ENCODE measurements at regions not wholly inside any gene's neighbourhood (a gene's known extent, or its start where the extent isn't known, plus 50 kb on each side); places are given as distances from the start of the nearest gene placed in this dataset.
A peak's percentile ranks its signal among the peaks of the same experiment; 100 is the strongest.

- H3K9me3 ChIP-seq (ENCODE audit: control insufficient read depth, low read length), result no peaks in the 10 kb centered on the region
- peak in 1 of 2 donors; percentile 90 for ATAC-seq
- intact Hi-C loops (cut with DNase I), result no loop called here
- DNase-seq, result no peak
- no peaks in the 10 kb centered on the region for H3K27me3 ChIP-seq (ENCODE audit: control insufficient read depth, insufficient read depth)
- H3K4me3 ChIP-seq (ENCODE audit: low read length), result no peak overlapping the region
- H3K27ac ChIP-seq (ENCODE audit: low read length), result no peak overlapping the region
- 71% methylated on average over 6 of the region's 6 CpGs for WGBS
- H3K4me1 ChIP-seq (ENCODE audit: control insufficient read depth, insufficient read depth, low read length), result no peaks in the 10 kb centered on the region
These were observed 133.3 kb upstream of the AHI1 start for GRCh38 chr6:135630789-135631376.

- WGBS, result 54% methylated on average over 2 of the region's 2 CpGs
- intact Hi-C loops (cut with DNase I), result no loop called here
- no peaks in the 10 kb centered on the region for H3K4me1 ChIP-seq (ENCODE audit: control insufficient read depth, insufficient read depth, low read length)
- no peak overlapping the region for H3K4me3 ChIP-seq (ENCODE audit: low read length)
- H3K9me3 ChIP-seq (ENCODE audit: control insufficient read depth, low read length), result no peaks in the 10 kb centered on the region
- no peaks in the 10 kb centered on the region for H3K27me3 ChIP-seq (ENCODE audit: control insufficient read depth, insufficient read depth)
- no peak overlapping the region for H3K27ac ChIP-seq (ENCODE audit: low read length)
- ATAC-seq (no peak), DNase-seq (no peak)
These were observed 134.3 kb upstream of the AHI1 start for GRCh38 chr6:135631821-135632220.

- WGBS, result 65% methylated on average over 2 of the region's 2 CpGs
- intact Hi-C loops (cut with DNase I), result no loop called here
- no peak for DNase-seq
These were observed 136.0 kb upstream of the AHI1 start for GRCh38 chr6:135633573-135633972.

GRCh38 chr6:135637701-135638100 is 140.2 kb upstream of the AHI1 start:
- intact Hi-C loops (cut with DNase I), result no loop called here
- ATAC-seq (no peak), DNase-seq (no peak)

More at GRCh38 chr6:135633573-135633972, 136.0 kb upstream of the AHI1 start:
- ATAC-seq, result no peak
- no peaks in the 10 kb centered on the region for H3K4me1 ChIP-seq (ENCODE audit: control insufficient read depth, insufficient read depth, low read length)
- no peaks in the 10 kb centered on the region for H3K27me3 ChIP-seq (ENCODE audit: control insufficient read depth, insufficient read depth)
- H3K4me3 ChIP-seq (ENCODE audit: low read length), result no peak overlapping the region
- no peak overlapping the region for H3K27ac ChIP-seq (ENCODE audit: low read length)
- no peaks in the 10 kb centered on the region for H3K9me3 ChIP-seq (ENCODE audit: control insufficient read depth, low read length)

GRCh38 chr6:135638108-135638507 is 140.6 kb upstream of the AHI1 start:
- WGBS, result 95% methylated on average over 2 of the region's 2 CpGs
- H3K27me3 ChIP-seq (ENCODE audit: control insufficient read depth, insufficient read depth), result no peaks in the 10 kb centered on the region
- no peak for DNase-seq
- no peaks in the 10 kb centered on the region for H3K9me3 ChIP-seq (ENCODE audit: control insufficient read depth, low read length)
- intact Hi-C loops (cut with DNase I), result no loop called here
- H3K4me1 ChIP-seq (ENCODE audit: control insufficient read depth, insufficient read depth, low read length), result no peaks in the 10 kb centered on the region
- no peak for ATAC-seq
- H3K4me3 ChIP-seq (ENCODE audit: low read length), result no peak overlapping the region
- no peak overlapping the region for H3K27ac ChIP-seq (ENCODE audit: low read length)

More at GRCh38 chr6:135637701-135638100, 140.2 kb upstream of the AHI1 start:
- Histone ChIP-seq H3K9me3 (ENCODE audit: control insufficient read depth, low read length) (no peaks in the 10 kb centered on the region), H3K27ac (ENCODE audit: low read length) (no peak overlapping the region), H3K4me1 (ENCODE audit: control insufficient read depth, insufficient read depth, low read length) (no peaks in the 10 kb centered on the region), H3K27me3 (ENCODE audit: control insufficient read depth, insufficient read depth) (no peaks in the 10 kb centered on the region), H3K4me3 (ENCODE audit: low read length) (no peak overlapping the region)

- no peak for DNase-seq
- Histone ChIP-seq H3K4me3 (ENCODE audit: low read length) (no peak overlapping the region), H3K4me1 (ENCODE audit: control insufficient read depth, insufficient read depth, low read length) (no peaks in the 10 kb centered on the region), H3K27me3 (ENCODE audit: control insufficient read depth, insufficient read depth) (no peaks in the 10 kb centered on the region), H3K9me3 (ENCODE audit: control insufficient read depth, low read length) (no peaks in the 10 kb centered on the region), H3K27ac (ENCODE audit: low read length) (no peak overlapping the region)
- no peak for ATAC-seq
- WGBS, result 93% methylated on average over 2 of the region's 2 CpGs
- intact Hi-C loops (cut with DNase I), result no loop called here
These were observed 142.5 kb upstream of the AHI1 start for GRCh38 chr6:135640048-135640447.

GRCh38 chr6:135640449-135641111 is 143.0 kb upstream of the AHI1 start:
- DNase-seq (no peak), ATAC-seq (no peak)
- Histone ChIP-seq H3K27ac (ENCODE audit: low read length) (no peak overlapping the region), H3K9me3 (ENCODE audit: control insufficient read depth, low read length) (no peaks in the 10 kb centered on the region), H3K4me1 (ENCODE audit: control insufficient read depth, insufficient read depth, low read length) (no peaks in the 10 kb centered on the region), H3K27me3 (ENCODE audit: control insufficient read depth, insufficient read depth) (no peaks in the 10 kb centered on the region), H3K4me3 (ENCODE audit: low read length) (no peak overlapping the region)
- 40% methylated on average over 3 of the region's 3 CpGs for WGBS
- intact Hi-C loops (cut with DNase I), result no loop called here

GRCh38 chr6:135642912-135643311 is 145.4 kb upstream of the AHI1 start:
- Histone ChIP-seq H3K4me1 (ENCODE audit: control insufficient read depth, insufficient read depth, low read length) (no peaks in the 10 kb centered on the region), H3K27ac (ENCODE audit: low read length) (no peak overlapping the region), H3K4me3 (ENCODE audit: low read length) (no peak overlapping the region), H3K27me3 (ENCODE audit: control insufficient read depth, insufficient read depth) (no peaks in the 10 kb centered on the region), H3K9me3 (ENCODE audit: control insufficient read depth, low read length) (no peaks in the 10 kb centered on the region)
- intact Hi-C loops (cut with DNase I), result no loop called here
- 90% methylated on average over 3 of the region's 3 CpGs for WGBS
- DNase-seq (no peak), ATAC-seq (no peak)

- no peak for ATAC-seq
- H3K4me3 ChIP-seq (ENCODE audit: low read length), result no peak overlapping the region
- no peak overlapping the region for H3K27ac ChIP-seq (ENCODE audit: low read length)
- DNase-seq, result no peak
- H3K27me3 ChIP-seq (ENCODE audit: control insufficient read depth, insufficient read depth), result no peaks in the 10 kb centered on the region
- no peaks in the 10 kb centered on the region for H3K4me1 ChIP-seq (ENCODE audit: control insufficient read depth, insufficient read depth, low read length)
- intact Hi-C loops (cut with DNase I), result no loop called here
- 93% methylated on average over 3 of the region's 3 CpGs for WGBS
- H3K9me3 ChIP-seq (ENCODE audit: control insufficient read depth, low read length), result no peaks in the 10 kb centered on the region
These were observed 146.9 kb upstream of the AHI1 start for GRCh38 chr6:135644394-135644793.

GRCh38 chr6:135647521-135647920 is 150.0 kb upstream of the AHI1 start:
- no peaks in the 10 kb centered on the region for H3K27me3 ChIP-seq (ENCODE audit: control insufficient read depth, insufficient read depth)
- no peaks in the 10 kb centered on the region for H3K4me1 ChIP-seq (ENCODE audit: control insufficient read depth, insufficient read depth, low read length)
- DNase-seq (no peak), ATAC-seq (no peak)
- intact Hi-C loops (cut with DNase I), result no loop called here
- no peak overlapping the region for H3K4me3 ChIP-seq (ENCODE audit: low read length)
- H3K27ac ChIP-seq (ENCODE audit: low read length), result no peak overlapping the region
- H3K9me3 ChIP-seq (ENCODE audit: control insufficient read depth, low read length), result no peaks in the 10 kb centered on the region

- Histone ChIP-seq H3K9me3 (ENCODE audit: control insufficient read depth, low read length) (no peaks in the 10 kb centered on the region), H3K4me3 (ENCODE audit: low read length) (no peak overlapping the region), H3K4me1 (ENCODE audit: control insufficient read depth, insufficient read depth, low read length) (no peaks in the 10 kb centered on the region), H3K27me3 (ENCODE audit: control insufficient read depth, insufficient read depth) (no peaks in the 10 kb centered on the region), H3K27ac (ENCODE audit: low read length) (no peak overlapping the region)
- DNase-seq (no peak), ATAC-seq (no peak)
- intact Hi-C loops (cut with DNase I), result no loop called here
- 82% methylated on average over 7 of the region's 7 CpGs for WGBS
These were observed 154.6 kb upstream of the AHI1 start for GRCh38 chr6:135651964-135652755.
